PC-9 (cell line): ENCODE measurements at regions not wholly inside any gene's neighbourhood (a gene's known extent, or its start where the extent isn't known, plus 50 kb on each side); places are given as distances from the start of the nearest gene placed in this dataset.

Experiments used
- EZH2 ChIP-seq: fragments of 200-600 bp; sonication (generic); IDR thresholded peaks from 2 replicates; pipeline ENCODE4 v1.8.0; 2017; ENCODE audit warnings: antibody characterized with exemption, low read depth
- TF ChIP-seq, protein P1 (sequence below): fragments of 200-600 bp; sonication (generic); conservative IDR thresholded peaks from 2 replicates; pipeline ENCODE4 v1.6.1; 2017; ENCODE audit warnings: mixed run types, antibody characterized with exemption, mild to moderate bottlenecking, moderate library complexity

DNA sequence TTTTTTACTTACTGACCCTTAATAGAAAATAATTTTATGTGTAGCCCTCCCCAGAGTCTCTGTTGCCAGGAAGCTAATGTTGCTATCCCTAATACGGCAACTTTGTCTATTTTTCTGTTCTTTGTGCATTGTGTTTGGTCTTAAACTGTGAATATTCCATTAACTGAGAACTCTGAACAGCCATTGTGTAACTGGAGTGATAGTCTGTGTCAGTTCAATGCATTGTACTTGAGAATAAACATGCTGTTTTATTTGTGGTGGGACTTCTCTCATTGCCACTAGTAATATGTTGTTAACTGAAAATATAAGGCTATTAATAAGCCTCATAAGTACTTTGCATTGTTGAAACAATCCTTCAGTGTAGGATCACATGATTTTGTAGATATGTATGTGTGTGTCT lies 278.3 kb upstream of the DMRT1 start:
- TF ChIP-seq, protein P1, sequence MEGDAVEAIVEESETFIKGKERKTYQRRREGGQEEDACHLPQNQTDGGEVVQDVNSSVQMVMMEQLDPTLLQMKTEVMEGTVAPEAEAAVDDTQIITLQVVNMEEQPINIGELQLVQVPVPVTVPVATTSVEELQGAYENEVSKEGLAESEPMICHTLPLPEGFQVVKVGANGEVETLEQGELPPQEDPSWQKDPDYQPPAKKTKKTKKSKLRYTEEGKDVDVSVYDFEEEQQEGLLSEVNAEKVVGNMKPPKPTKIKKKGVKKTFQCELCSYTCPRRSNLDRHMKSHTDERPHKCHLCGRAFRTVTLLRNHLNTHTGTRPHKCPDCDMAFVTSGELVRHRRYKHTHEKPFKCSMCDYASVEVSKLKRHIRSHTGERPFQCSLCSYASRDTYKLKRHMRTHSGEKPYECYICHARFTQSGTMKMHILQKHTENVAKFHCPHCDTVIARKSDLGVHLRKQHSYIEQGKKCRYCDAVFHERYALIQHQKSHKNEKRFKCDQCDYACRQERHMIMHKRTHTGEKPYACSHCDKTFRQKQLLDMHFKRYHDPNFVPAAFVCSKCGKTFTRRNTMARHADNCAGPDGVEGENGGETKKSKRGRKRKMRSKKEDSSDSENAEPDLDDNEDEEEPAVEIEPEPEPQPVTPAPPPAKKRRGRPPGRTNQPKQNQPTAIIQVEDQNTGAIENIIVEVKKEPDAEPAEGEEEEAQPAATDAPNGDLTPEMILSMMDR, result no peak
- no peak for TF ChIP-seq EZH2
